Panc1 (cell line): ENCODE measurements at regions not wholly inside any gene's neighbourhood (a gene's known extent, or its start where the extent isn't known, plus 50 kb on each side); places are given as distances from the start of the nearest gene placed in this dataset.

Experiments
- ATAC-seq: fragments of 200-7000 bp; cut with Tn5 transposase; 2 replicates; pipeline ENCODE4 v1.9.1; 2020; ENCODE audit warnings: mild to moderate bottlenecking, moderate library complexity
- BruUV-seq: library from RNA; stranded (reverse); fragments of 400-500 nt; replicated peaks from 2 replicates; lab custom pipeline; 2021; lab: Mats Ljungman, UMichigan
- CTCF ChIA-PET: fragments of 300-600 bp; sonication (Branson Sonifier 250); formaldehyde crosslinking; loops from one replicate; lab custom pipeline; 2022; ENCODE audit warnings: antibody characterized with exemption; lab: Charles Lee
- POLR2A ChIA-PET: fragments of 300-600 bp; sonication (Branson Sonifier 250); formaldehyde crosslinking; loops from one replicate; lab custom pipeline; 2022; ENCODE audit warnings: antibody characterized with exemption; lab: Charles Lee
- DNase-seq: peaks from one replicate; pipeline ENCODE4 v3.0.0-alpha.2; 2010; ENCODE audit warnings: low read depth, low spot score
- H3K27ac ChIP-seq: 2 replicates; pipeline ENCODE4 v1.5.1; 2011; ENCODE audit warnings: mild to moderate bottlenecking, low read length, inconsistent platforms
- H3K27me3 ChIP-seq: fragments of 200-500 bp; sonication (Bioruptor generic); 2 replicates; pipeline ENCODE4 v1.6.0; 2014; ENCODE audit warnings: low read length, inconsistent platforms; ENCODE audit not compliant: control insufficient read depth, insufficient read depth
- H3K36me3 ChIP-seq: fragments of 200-500 bp; sonication (Bioruptor generic); 2 replicates; pipeline ENCODE4 v1.5.1; 2014; ENCODE audit warnings: inconsistent platforms, mild to moderate bottlenecking, low read length, moderate library complexity; ENCODE audit not compliant: control insufficient read depth, insufficient read depth
- H3K4me1 ChIP-seq: 2 replicates; pipeline ENCODE4 v1.5.1; 2011; ENCODE audit warnings: inconsistent platforms, mild to moderate bottlenecking, low read length, moderate library complexity; ENCODE audit not compliant: control insufficient read depth, insufficient read depth
- H3K4me3 ChIP-seq, 2 experiments: 2 replicates each; pipeline ENCODE4 v1.5.1; 2011 to 2012; ENCODE audit warnings: low read depth in 2 of 2, low read length in 2 of 2, mild to moderate bottlenecking in 2 of 2, inconsistent platforms in 1 of 2, moderate library complexity in 1 of 2
- H3K9me3 ChIP-seq: fragments of 200-500 bp; sonication (Bioruptor generic); 2 replicates; pipeline ENCODE4 v1.5.1; 2014; ENCODE audit warnings: low read depth, mild to moderate bottlenecking, inconsistent platforms, low read length, moderate library complexity; ENCODE audit not compliant: control insufficient read depth, insufficient read depth
- POLR2AphosphoS5 ChIP-seq: IDR thresholded peaks from 2 replicates; pipeline ENCODE4 v1.6.1; 2012; ENCODE audit warnings: mild to moderate bottlenecking, low read depth, low read length, moderate library complexity
- SIN3A ChIP-seq: IDR thresholded peaks from 2 replicates; pipeline ENCODE4 v1.6.1; 2012; ENCODE audit warnings: low read depth, mild to moderate bottlenecking, low read length, moderate library complexity, borderline replicate concordance; ENCODE audit not compliant: insufficient read depth
- TCF7L2 ChIP-seq: IDR thresholded peaks from 2 replicates; pipeline ENCODE4 v1.6.1; 2011; ENCODE audit warnings: mild to moderate bottlenecking, low read depth, low read length, inconsistent platforms
- in situ Hi-C: cut with HindIII; loops from 2 replicates; pipeline ENCODE4 v1.10.0; 2016; ENCODE audit warnings: low sequenced_read_pairs, low pct_unique_long_range_greater_than_20kb
- intact Hi-C: fragments of 100-400 bp; cut with micrococcal nuclease; formaldehyde crosslinking; loops from one replicate; pipeline ENCODE4 v1.10.0; 2022; ENCODE audit not compliant: unreplicated experiment
- TF ChIP-seq, protein P1 (sequence below), 2 experiments: IDR thresholded peaks; 2 replicates each; pipeline ENCODE4 v1.6.1; 2011 to 2012; ENCODE audit warnings: low read depth in 2 of 2, control low read depth in 1 of 2, low read length in 1 of 2, mild to moderate bottlenecking in 1 of 2, moderate library complexity in 1 of 2; ENCODE audit not compliant: insufficient read depth in 1 of 2
- TF ChIP-seq, protein P2 (sequence below): fragments of 450-650 bp; IDR thresholded peaks from 2 replicates; pipeline ENCODE4 v1.5.1; 2017; ENCODE audit warnings: mild to moderate bottlenecking

DNA sequence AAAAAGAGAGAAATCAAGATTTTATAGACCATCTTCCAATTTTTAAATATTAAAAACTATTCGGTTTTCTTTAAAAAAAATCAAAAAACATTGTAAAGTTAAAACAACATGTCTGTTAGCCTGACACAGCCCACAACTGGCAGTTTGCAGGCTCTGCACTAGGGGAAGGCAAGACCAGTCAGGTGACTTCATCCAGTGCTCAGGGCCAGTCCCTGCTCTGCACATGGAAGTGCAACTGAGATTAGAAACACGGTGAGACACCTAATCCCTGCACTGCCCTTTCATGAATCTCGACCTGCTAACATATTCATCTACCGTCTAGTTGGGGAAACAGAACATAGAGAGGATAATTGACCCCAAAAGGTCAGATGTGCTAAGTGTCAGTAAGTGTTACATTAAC is 135.2 kb downstream of the BARD1 start:
- Histone ChIP-seq H3K4me1 (no peaks in the 10 kb centered on the region), H3K4me3 (no peak overlapping the region), H3K27me3 (no peaks in the 10 kb centered on the region), H3K27ac (no peak overlapping the region), H3K9me3 (no peaks in the 10 kb centered on the region), H3K36me3 (no peaks in the 10 kb centered on the region)
- TF ChIP-seq, protein P1, sequence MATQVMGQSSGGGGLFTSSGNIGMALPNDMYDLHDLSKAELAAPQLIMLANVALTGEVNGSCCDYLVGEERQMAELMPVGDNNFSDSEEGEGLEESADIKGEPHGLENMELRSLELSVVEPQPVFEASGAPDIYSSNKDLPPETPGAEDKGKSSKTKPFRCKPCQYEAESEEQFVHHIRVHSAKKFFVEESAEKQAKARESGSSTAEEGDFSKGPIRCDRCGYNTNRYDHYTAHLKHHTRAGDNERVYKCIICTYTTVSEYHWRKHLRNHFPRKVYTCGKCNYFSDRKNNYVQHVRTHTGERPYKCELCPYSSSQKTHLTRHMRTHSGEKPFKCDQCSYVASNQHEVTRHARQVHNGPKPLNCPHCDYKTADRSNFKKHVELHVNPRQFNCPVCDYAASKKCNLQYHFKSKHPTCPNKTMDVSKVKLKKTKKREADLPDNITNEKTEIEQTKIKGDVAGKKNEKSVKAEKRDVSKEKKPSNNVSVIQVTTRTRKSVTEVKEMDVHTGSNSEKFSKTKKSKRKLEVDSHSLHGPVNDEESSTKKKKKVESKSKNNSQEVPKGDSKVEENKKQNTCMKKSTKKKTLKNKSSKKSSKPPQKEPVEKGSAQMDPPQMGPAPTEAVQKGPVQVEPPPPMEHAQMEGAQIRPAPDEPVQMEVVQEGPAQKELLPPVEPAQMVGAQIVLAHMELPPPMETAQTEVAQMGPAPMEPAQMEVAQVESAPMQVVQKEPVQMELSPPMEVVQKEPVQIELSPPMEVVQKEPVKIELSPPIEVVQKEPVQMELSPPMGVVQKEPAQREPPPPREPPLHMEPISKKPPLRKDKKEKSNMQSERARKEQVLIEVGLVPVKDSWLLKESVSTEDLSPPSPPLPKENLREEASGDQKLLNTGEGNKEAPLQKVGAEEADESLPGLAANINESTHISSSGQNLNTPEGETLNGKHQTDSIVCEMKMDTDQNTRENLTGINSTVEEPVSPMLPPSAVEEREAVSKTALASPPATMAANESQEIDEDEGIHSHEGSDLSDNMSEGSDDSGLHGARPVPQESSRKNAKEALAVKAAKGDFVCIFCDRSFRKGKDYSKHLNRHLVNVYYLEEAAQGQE (IDR thresholded peaks at IDR 0.05; ENCODE audit: insufficient read depth in 1 of 2, low read depth in 2 of 2, low read length in 1 of 2) = no peak
- TF ChIP-seq POLR2AphosphoS5 (no peak), TCF7L2 (no peak), SIN3A (no peak)
- TF ChIP-seq, protein P2, sequence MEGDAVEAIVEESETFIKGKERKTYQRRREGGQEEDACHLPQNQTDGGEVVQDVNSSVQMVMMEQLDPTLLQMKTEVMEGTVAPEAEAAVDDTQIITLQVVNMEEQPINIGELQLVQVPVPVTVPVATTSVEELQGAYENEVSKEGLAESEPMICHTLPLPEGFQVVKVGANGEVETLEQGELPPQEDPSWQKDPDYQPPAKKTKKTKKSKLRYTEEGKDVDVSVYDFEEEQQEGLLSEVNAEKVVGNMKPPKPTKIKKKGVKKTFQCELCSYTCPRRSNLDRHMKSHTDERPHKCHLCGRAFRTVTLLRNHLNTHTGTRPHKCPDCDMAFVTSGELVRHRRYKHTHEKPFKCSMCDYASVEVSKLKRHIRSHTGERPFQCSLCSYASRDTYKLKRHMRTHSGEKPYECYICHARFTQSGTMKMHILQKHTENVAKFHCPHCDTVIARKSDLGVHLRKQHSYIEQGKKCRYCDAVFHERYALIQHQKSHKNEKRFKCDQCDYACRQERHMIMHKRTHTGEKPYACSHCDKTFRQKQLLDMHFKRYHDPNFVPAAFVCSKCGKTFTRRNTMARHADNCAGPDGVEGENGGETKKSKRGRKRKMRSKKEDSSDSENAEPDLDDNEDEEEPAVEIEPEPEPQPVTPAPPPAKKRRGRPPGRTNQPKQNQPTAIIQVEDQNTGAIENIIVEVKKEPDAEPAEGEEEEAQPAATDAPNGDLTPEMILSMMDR = no peak
- POLR2A ChIA-PET = no interaction called here
- CTCF ChIA-PET = no interaction called here
- no peak for DNase-seq
- no peak for ATAC-seq
- in situ Hi-C loops = no loop called here
- intact Hi-C loops = no loop called here
- BruUV-seq = no TSS peak

DNA sequence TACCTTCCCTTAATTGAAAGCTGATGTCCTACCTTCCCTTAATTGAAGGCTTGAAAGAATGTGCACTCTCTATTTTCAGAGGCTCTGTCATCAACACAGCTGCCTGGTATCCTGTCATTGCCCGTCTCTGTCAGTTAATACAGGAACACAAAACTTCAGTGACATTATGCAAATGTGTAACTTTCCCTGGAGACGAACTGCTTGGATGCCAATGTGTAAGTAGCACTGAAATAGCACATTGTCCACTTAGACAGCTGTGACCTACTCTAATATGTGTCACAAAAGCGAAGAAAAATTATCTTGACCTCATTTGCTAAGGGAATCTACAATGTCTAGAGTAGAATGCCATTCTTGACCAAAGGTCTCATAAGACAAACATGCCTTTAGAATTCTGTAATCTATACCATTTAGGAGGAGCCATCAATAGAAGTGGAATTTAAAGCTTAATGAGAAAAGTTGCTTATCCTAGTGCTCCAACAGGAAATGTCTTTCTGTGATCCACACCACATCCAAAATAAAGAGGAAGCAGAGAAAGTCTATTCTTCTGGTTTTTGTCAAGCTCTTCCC is 138.1 kb downstream of the BARD1 start:
- in situ Hi-C loops = no loop called here
- ATAC-seq (no peak), DNase-seq (no peak)
- TF ChIP-seq SIN3A (no peak), TCF7L2 (no peak)
- TF ChIP-seq, protein P2 = no peak
- ChIA-PET CTCF (no interaction called here), POLR2A (interaction anchor here (0.6 kb wide), 1 partner anchor 346 kb away, joined by 8 read pairs; no protein-coding TSS in a partner anchor)
- no TSS peak for BruUV-seq
- intact Hi-C loops = no loop called here
- Histone ChIP-seq H3K4me1 (no peaks in the 10 kb centered on the region), H3K36me3 (no peaks in the 10 kb centered on the region), H3K27ac (no peak overlapping the region), H3K9me3 (no peaks in the 10 kb centered on the region), H3K27me3 (no peaks in the 10 kb centered on the region), H3K4me3 (no peak overlapping the region)
